Osteocyte (in vitro differentiated cells): ENCODE measurements at regions not wholly inside any gene's neighbourhood (a gene's known extent, or its start where the extent isn't known, plus 50 kb on each side); places are given as distances from the start of the nearest gene placed in this dataset.
"Not testable (repeated sequence)": the region's sequence is repeated elsewhere in the genome, so short reads cannot be mapped to it uniquely, and the experiment has no call there.

Experiments
- DNase-seq: peaks from one replicate; pipeline ENCODE4 v3.0.0; 2021; ENCODE audit warnings: mixed read lengths; ENCODE audit not compliant: unreplicated experiment; ENCODE audit errors: extremely low spot score
- H3K27ac Mint-ChIP-seq: one replicate; pipeline ENCODE4 v1.8.0; 2021; ENCODE audit warnings: mild to moderate bottlenecking, mixed read lengths; ENCODE audit not compliant: unreplicated experiment
- H3K27me3 Mint-ChIP-seq: one replicate; pipeline ENCODE4 v1.8.0; 2021; ENCODE audit warnings: mixed read lengths; ENCODE audit not compliant: unreplicated experiment
- H3K36me3 Mint-ChIP-seq: one replicate; pipeline ENCODE4 v1.8.0; 2021; ENCODE audit warnings: mixed read lengths; ENCODE audit not compliant: unreplicated experiment
- H3K4me1 Mint-ChIP-seq: one replicate; pipeline ENCODE4 v1.8.0; 2021; ENCODE audit warnings: mixed read lengths; ENCODE audit not compliant: unreplicated experiment
- H3K4me3 Mint-ChIP-seq: one replicate; pipeline ENCODE4 v1.8.0; 2021; ENCODE audit warnings: mild to moderate bottlenecking, moderate library complexity, mixed read lengths; ENCODE audit not compliant: unreplicated experiment
- H3K9me3 Mint-ChIP-seq: one replicate; pipeline ENCODE4 v1.8.0; 2021; ENCODE audit warnings: mixed read lengths; ENCODE audit not compliant: unreplicated experiment
- CTCF ChIP-seq: fragments of 200-600 bp; sonication (generic); IDR thresholded peaks from 2 replicates; pipeline ENCODE4 v1.5.0; 2021; ENCODE audit warnings: antibody characterized with exemption, mild to moderate bottlenecking, moderate library complexity

DNA sequence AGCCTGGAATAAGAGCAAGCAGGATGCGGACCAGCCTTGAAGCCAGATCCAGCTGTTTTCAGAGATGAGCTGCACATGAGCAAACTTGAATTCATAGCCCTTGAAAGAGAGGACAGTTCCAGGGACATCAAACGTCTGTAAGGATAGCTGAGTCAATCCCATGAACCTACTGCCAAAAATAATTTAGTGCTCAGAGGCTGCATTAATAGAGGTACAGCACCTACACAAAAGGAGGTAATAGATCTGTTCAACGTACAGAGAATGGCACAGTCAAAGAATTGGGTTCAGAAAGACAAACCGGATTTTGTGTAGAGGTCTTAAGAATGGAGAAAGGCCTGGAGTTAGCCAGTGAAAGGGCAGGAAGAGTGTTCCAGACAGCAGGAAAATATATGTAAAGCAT, 110.8 kb upstream of the ZC3H12A start:
- no peak overlapping the region for H3K4me3 Mint-ChIP-seq
- H3K27me3 Mint-ChIP-seq: no peaks in the 10 kb centered on the region
- H3K27ac Mint-ChIP-seq: no peak overlapping the region
- no peak for DNase-seq
- H3K36me3 Mint-ChIP-seq: no peaks in the 10 kb centered on the region
- H3K4me1 Mint-ChIP-seq: no peaks in the 10 kb centered on the region
- no peaks in the 10 kb centered on the region for H3K9me3 Mint-ChIP-seq
- TF ChIP-seq CTCF: no peak

- H3K36me3 Mint-ChIP-seq, H3K9me3 Mint-ChIP-seq, DNase-seq, H3K27me3 Mint-ChIP-seq, H3K27ac Mint-ChIP-seq, H3K4me1 Mint-ChIP-seq, H3K4me3 Mint-ChIP-seq: not testable (repeated sequence)
Measured at GRCh38 chr1:37368665-37369315, 105.6 kb upstream of the ZC3H12A start.

DNA sequence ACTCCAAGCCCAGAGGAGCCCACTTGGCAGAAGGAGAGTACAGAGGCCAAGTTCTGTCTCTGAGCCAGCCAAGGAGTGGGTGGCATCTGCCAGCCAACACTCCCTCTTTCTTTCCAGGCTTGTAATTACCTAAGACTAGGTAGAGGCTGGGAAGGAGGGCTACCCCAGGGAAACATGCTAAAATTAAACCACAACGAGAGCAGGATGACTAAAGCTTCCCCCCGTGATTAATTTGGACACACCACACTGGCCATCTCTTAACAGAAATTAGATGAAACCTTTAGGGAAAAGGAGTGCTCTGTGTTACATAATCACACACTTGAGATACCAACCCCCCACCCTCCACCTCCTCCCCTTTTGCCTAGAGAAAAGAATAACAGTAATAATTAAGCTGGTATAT, 102.1 kb upstream of the ZC3H12A start:
- H3K4me3 Mint-ChIP-seq: no peak overlapping the region
- H3K27ac Mint-ChIP-seq: no peak overlapping the region
- H3K36me3 Mint-ChIP-seq: no peaks in the 10 kb centered on the region
- H3K4me1 Mint-ChIP-seq: no peaks in the 10 kb centered on the region
- no peak for TF ChIP-seq CTCF
- no peaks in the 10 kb centered on the region for H3K27me3 Mint-ChIP-seq
- no peak for DNase-seq
- no peaks in the 10 kb centered on the region for H3K9me3 Mint-ChIP-seq

DNA sequence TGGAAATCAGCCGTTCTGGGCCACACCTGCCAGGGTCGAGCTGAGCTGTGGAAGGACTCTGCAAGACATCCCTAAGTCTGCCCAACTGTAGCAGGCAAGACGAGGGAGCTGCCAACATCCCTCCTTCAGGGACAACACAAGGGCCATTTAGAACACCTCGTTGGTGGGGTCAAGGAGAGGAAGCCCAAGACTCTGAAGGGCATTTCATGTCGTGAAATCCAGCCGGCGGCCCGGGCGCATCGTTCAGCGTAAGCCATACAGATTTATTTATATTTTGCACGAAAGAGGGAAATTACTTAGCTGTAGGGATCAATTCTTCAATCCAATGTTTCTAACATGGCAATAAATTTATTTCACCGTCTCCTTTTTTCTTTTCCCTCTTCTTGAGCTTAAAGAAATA, 101.7 kb upstream of the ZC3H12A start:
- H3K27ac Mint-ChIP-seq: no peak overlapping the region
- DNase-seq: no peak
- no peak overlapping the region for H3K4me3 Mint-ChIP-seq
- H3K36me3 Mint-ChIP-seq: no peaks in the 10 kb centered on the region
- no peak for TF ChIP-seq CTCF
- no peaks in the 10 kb centered on the region for H3K4me1 Mint-ChIP-seq
- no peaks in the 10 kb centered on the region for H3K27me3 Mint-ChIP-seq
- H3K9me3 Mint-ChIP-seq: no peaks in the 10 kb centered on the region

GRCh38 chr1:37373413-37373812, 101.0 kb upstream of the ZC3H12A start:
- no peak for DNase-seq
- Mint-ChIP-seq H3K9me3 (no peaks in the 10 kb centered on the region), H3K27ac (no peak overlapping the region), H3K4me1 (no peaks in the 10 kb centered on the region), H3K4me3 (no peak overlapping the region), H3K36me3 (no peaks in the 10 kb centered on the region), H3K27me3 (peaks cover 5% of the 10 kb centered on the region)
- TF ChIP-seq CTCF: no peak

GRCh38 chr1:37380546-37380945, 93.8 kb upstream of the ZC3H12A start:
- H3K27me3 Mint-ChIP-seq, H3K36me3 Mint-ChIP-seq, DNase-seq, H3K27ac Mint-ChIP-seq, H3K9me3 Mint-ChIP-seq, H3K4me3 Mint-ChIP-seq, H3K4me1 Mint-ChIP-seq: not testable (repeated sequence)
